ENCODE measurements at regions not wholly inside any gene's neighbourhood (a gene's known extent, or its start where the extent isn't known, plus 50 kb on each side); places are given as distances from the start of the nearest gene placed in this dataset.

DNA sequence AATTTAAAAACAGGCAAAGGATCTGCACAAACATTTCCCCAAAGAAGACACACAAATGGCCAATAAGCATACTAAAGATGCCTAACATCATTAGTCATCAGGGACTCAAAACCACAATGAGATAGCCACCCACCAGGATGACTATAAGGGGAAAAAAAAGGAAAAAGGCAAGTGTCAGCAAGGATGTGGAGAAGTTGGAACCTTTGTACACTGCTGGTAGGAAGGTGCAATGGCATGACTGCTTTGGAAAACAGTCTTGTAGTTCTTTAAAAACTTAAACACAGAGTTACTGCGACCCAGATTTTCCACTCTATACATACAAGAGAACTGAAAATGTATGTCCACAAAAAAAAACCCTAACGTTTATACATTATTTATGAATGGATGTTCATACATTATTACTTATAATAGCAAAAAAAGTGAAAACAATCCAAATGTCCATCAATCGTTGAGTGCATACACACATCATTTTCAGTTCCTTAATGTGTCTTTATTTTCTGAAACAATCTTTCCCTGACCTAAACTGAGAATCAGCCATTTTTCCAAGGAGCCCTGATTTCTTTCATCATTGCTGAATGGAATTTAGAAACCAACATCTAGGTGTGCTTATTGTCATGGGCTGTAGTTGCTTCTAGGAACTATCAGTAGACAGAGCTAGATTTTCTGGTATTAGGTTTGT, 64.7 kb upstream of the TLK1 start:
- DNase-seq, result peak; percentile 88

DNA sequence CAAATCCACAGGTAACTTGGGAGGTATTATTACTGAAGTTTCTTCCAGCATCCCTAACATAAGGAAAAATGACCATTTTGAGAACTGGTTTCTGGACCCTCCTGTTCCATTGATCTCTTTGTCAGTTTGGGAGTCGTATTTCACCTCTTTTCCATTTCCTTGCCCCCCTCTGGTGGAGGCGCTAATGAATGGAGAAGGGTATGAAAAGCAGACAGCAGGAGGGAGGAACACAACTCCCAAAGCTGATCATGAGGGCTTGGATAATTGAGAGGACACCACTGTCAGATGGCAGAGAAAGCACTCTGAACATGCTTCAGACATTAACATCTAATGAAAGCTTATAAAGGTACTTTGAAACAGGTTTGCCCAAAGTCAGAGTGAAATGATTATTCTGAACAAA, 56.6 kb upstream of the TLK1 start:
- no peak for DNase-seq

DNA sequence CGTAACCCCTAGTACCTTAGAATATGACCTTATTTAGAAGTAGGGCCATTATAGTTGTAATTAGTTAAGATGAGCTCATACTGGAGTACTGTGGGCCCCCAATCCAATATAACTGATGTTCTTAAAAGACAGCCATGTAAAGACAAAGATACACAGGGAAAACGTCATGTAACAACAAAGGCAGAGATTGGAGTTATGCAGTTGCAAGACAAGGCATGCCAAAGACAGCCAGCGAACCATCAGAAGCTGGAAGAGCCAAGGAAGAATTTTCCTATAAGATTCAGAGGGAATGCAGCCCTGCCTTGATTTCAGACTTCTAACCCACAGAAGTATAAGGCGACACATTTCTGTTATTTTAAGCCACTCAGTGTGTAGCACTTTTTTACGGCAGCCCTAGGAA, 55.9 kb upstream of the TLK1 start:
- DNase-seq, result no peak

DNA sequence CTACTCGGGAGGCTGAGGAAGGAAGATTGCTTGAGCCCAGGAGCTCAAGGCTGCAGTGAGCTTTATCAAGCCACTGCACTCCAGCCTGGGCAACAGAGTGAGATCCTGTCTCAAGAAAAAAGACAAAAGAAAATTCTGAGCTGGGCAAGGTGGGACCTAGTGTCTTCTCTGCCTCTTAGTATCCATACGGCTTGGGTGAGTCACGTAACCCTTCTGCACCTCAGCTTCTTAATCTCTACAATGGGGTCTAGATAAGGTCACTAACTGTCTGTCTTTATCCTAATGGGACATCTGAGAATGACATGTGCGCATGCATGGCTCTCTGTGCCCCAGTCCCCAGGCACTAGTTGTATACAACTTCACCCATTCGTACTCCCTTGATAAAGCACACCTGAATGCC, 53.4 kb upstream of the TLK1 start:
- no peak for DNase-seq

DNA sequence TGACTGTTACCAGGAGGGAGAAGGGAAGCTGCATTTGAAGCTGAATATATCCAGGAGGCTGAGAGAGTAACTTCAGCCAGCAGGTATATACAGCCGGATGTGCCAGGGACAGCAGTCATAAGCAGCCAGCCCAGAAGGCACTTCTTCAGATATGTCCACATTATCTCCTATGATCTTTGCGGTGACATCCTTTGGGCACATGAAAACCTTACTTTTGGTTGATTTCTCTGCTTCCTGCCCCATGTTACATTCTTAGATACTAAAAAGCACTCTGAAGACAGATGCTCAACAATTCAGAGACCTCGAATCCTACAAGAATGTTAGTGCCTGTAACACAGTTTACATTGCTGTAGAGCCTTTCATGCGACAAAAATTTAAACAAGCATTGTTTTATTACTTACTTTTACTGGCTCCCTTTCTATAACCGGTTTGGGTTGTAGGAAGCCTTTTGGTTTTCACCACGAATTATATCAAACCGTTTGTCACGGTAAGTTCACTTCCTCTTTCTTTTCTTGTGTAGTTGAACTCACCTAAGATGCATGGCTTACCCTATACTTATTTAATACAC, 50.3 kb upstream of the TLK1 start:
- no peak for DNase-seq
